Superior temporal gyrus (tissue), 1 donor: ENCODE measurements at regions not wholly inside any gene's neighbourhood (a gene's known extent, or its start where the extent isn't known, plus 50 kb on each side); places are given as distances from the start of the nearest gene placed in this dataset.

ENCODE experiments used
- DNase-seq: peaks from one replicate; pipeline ENCODE4 v3.0.0-alpha.2; 2016; ENCODE audit errors: extremely low spot score

DNA sequence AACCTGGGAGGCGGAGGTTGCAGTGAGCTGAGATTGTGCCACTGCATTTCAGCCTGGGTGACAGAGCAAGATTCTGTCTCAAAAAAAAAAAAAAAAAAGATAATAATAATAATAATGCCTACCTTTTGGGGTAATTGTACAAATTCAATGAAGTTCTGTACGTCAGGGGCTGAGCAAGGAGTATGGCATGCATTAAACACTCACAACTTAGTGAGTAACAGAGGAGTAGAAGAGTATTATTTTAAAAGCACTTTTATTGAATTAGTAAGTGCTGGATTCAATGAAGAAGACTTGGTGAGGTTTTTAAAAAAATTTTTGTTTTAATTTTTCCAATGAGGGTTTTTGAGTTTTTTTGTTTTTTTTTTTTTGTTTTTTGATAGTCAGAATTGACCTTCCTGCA lies 783.6 kb upstream of the TBX3 start:
- DNase-seq: no peak

- DNase-seq: no peak
These were observed 782.1 kb upstream of the TBX3 start for GRCh38 chr12:115466076-115466475.

DNA sequence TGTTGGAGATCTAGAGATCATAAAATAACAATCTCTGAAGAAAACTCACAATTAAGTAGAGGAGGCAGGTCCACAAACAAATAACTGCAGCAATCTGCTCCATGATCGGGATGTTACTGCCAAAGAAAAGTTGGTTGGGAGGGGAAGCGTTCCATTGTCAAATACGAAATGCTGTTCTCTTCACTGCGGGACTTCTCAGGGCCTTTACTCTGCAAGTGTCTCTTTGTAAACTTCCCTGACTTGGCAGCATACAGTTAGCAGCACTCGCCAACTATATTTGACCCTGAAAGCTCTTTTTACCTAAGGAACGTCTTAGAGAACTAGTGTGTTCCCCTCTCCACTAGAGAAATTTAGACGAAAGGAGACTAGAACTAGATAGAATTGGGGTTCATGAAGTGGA lies 780.7 kb upstream of the TBX3 start:
- DNase-seq: no peak

- DNase-seq: no peak
These were observed 780.2 kb upstream of the TBX3 start for GRCh38 chr12:115464111-115464581.

- DNase-seq: no peak
These were observed 777.4 kb upstream of the TBX3 start for GRCh38 chr12:115461401-115461800.

- no peak for DNase-seq
These were observed 773.8 kb upstream of the TBX3 start for GRCh38 chr12:115457798-115458197.

- no peak for DNase-seq
These were observed 773.1 kb upstream of the TBX3 start for GRCh38 chr12:115456946-115457689.

- no peak for DNase-seq
These were observed 771.3 kb upstream of the TBX3 start for GRCh38 chr12:115455268-115455681.

DNA sequence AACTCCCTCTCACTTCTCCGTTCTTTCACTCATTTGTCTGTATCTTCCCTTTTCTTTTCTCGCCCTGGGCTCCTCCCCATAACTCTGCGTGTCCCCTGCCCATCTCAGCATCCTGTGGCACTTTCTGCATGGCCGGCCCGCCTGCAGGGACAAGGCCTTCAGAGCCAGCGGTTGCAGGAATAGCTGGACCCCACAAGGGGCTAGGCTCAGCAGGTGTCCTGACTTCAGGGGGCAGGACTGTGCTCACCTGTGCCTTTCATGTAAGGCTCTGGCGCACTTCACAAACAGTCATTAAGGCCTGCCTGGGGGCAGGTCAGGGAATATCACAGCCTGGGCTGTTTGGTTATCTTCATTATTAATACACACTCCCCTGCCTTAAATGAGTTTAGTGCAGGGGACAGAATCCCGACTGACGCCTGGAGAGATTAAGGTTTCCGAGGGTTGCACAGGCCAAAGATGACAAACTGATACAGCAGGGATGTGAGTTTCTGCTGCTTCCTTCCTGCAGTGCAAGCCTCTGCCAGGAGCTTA lies 768.8 kb upstream of the TBX3 start:
- DNase-seq: no peak

DNA sequence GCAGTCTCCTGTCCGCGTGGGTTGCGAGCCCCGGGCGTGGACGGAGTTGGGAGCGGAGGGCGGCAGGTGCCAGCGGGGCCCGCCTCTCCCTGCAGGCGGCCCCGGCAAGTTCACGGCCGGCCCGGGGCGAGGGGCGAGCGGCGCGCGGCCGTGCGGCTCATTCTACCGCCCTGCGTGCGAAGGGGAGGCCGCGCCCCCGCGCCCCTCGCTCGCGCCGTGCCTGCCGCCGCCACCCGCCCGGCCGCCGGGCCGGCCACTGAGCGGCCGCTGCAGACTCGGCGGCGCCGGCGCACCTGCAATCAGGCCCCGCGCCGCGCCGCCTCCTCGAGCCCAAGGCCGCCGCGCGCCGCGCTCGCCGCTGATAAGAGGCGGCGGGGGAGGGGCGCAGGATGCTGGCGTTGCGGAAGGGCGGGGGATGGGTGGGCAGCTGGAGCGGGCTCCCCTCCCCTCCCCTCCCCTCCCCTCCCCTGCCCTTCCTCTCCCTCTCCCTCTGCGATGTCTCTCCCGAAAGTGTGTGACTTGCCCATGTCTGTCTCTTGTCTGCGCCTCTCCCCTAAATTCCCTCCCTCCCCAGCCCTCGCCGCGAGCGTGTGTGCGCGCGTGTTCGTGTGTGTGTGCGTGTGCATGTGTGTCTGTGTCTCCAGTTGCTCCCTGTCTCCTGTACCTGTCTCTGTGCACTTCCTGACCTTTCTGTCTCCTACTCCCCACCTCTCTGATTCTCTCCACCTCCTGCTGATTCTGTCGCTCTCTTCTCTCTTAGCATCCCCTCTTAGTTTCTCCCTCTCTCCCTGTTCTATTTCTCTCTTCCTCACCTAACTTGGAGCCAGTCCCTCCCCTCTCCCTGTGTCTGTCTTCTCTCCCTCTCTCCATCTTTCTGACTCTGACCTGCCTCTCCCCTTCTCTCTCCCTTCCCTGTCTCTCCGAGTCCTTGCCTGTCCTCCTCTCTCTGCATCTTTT lies 768.1 kb upstream of the TBX3 start:
- peak; percentile 18 for DNase-seq

DNA sequence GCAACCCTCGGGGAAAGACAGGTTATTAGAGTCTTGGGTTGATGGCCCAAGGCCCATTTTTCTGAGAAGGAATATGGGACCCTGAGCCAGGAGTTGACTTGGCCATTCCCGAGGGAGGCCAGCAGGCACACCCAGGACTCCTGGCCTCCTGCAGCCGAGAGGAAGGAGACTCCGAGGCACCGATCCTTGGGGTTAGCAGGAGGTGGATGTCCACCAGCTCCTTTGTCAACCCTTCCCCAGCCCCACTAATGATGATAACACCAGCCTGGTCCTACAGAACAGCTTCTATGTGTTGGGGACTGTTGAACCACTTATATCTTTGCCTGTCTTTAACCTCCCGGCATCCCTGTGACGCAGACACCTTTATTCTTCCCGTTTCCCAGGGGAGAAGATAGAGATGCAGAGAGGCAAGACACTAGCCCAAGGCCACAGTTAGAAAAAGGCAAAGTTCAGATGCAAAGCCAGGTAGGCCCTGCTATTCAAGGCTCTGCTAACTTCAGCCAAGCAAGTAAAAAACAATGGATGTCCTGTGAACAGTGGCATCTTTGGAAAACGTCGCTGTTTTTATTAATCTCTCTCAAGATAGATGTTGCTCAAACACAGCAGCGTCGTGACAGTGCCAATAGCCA lies 767.3 kb upstream of the TBX3 start:
- peak; percentile 18 for DNase-seq

DNA sequence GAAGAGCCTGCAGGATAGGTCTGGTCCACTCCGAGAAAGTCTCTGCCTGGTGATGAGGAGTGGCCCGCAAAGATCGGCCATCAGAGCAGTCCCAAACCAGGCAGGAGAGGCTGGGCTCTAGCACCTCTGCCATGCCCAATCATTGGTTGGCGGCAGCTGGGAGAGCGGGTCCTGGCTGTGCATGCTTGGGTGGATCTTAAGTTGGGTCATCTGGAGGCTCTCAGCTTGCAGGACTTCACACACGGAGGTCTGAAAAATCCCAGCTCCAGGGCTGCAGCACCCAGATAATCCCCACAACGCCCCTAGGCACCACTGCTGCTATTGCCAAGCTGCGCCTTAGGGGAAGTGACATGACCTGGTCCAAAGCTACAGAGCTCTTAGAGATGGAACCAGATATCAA lies 766.7 kb upstream of the TBX3 start:
- DNase-seq: no peak

GRCh38 chr12:115450017-115450416 lies 766.0 kb upstream of the TBX3 start:
- no peak for DNase-seq

DNA sequence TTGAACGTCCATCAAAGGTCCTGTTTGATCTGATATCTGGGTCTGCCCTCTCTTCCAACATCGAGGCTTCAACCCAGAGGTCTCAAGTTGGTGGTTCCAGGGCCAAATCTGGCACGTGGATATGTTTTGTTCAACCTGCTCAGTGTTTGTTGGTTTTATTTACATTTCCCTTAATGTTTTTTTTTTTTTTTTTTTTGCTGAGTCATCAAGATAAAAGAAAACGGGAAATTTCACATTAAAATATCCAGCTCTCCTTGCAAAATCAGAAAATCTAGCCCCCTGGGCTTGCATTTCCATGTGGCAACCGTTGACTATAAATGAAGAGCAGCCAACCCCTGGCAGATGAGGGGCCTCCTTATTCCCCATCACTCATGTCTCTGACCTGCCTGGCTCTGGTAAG lies 765.6 kb upstream of the TBX3 start:
- no peak for DNase-seq

- no peak for DNase-seq
These were observed 760.4 kb upstream of the TBX3 start for GRCh38 chr12:115444346-115444745.

DNA sequence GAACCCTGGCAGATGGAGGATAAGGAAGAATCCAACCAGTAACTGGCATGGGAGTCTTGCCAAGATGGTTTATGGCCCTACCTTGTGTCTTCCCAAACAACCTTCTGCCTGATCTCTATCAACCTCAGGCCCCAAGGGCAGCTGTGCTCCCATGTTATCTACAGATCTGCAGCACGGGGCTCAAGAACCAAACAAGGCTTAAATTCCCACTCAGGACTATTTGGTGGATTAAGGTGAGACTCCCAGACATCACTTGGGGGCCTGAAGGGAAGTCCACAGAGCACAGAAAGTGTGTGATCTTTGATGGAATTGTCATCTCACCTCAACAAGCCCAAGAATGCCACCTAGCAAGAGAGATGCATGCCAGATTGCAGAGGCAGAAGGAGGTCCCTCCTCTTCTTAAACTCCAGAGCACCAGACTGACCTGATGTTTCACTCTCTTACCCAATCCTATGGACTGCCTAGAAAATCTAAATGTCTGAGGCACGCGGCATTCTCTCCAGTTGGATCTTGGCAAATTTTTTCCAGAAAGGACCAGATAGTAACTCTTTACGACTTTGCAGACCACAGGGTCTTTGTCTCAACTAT lies 759.5 kb upstream of the TBX3 start:
- no peak for DNase-seq

- DNase-seq: no peak
These were observed 756.5 kb upstream of the TBX3 start for GRCh38 chr12:115440438-115440837.

- no peak for DNase-seq
These were observed 755.1 kb upstream of the TBX3 start for GRCh38 chr12:115439008-115439601.

- DNase-seq: no peak
These were observed 754.3 kb upstream of the TBX3 start for GRCh38 chr12:115438314-115438713.

DNA sequence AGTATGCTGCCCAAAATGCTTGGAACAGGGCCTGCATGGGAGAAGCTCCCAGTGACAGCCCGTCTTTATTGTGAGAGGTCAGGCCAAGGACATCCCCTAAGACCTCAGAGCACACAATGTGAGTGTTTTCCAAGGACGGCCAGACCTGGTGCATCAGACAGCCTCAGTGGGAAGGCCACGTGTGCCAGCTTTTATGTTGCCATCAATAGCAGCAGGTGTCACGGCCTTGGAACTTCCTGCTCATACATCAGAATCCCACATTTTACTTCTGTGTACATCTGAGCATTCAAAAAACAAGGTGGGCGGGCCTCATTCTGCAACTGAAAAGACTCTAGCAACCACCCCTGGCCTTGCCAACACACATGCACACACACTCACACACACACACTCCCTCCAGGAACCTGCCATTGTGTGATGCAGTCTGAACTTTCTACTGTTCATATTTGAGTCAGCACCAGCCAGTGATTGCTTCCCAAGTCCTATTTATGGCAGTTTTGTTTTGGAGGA lies 753.1 kb upstream of the TBX3 start:
- no peak for DNase-seq

GRCh38 chr12:115433014-115433634 lies 749.1 kb upstream of the TBX3 start:
- no peak for DNase-seq
